Neural cell (in vitro differentiated cells): ENCODE measurements at regions not wholly inside any gene's neighbourhood (a gene's known extent, or its start where the extent isn't known, plus 50 kb on each side); places are given as distances from the start of the nearest gene placed in this dataset.

Source experiments
- H2AFZ ChIP-seq: fragments of 200-600, 300-800 bp; sonication (generic), shearing (Covaris generic); 2 replicates; pipeline ENCODE4 v1.6.0; 2014; ENCODE audit warnings: low read depth, mild to moderate bottlenecking, antibody characterized with exemption, low read length, moderate library complexity
- H3F3A ChIP-seq: fragments of 200-600 bp; shearing (Covaris generic); 2 replicates; pipeline ENCODE4 v1.6.1; 2016; ENCODE audit warnings: mild to moderate bottlenecking, moderate library complexity, mixed read lengths, antibody characterized with exemption, low read length; ENCODE audit not compliant: insufficient read depth, poor library complexity, severe bottlenecking
- H3K27ac ChIP-seq: fragments of 200-600, 300-800 bp; sonication (generic), shearing (Covaris generic); 2 replicates; pipeline ENCODE4 v1.5.1; 2014; ENCODE audit warnings: mild to moderate bottlenecking, low read length, moderate library complexity
- H3K27me3 ChIP-seq: fragments of 300-800, 200-600 bp; sonication (generic), shearing (Covaris generic); 2 replicates; pipeline ENCODE4 v1.6.0; 2014; ENCODE audit warnings: mild to moderate bottlenecking, low read depth, low read length, moderate library complexity; ENCODE audit not compliant: insufficient read depth
- H3K36me3 ChIP-seq: fragments of 300-800, 200-600 bp; sonication (generic), shearing (Covaris generic); 2 replicates; pipeline ENCODE4 v1.5.1; 2014; ENCODE audit warnings: mild to moderate bottlenecking, antibody characterized with exemption, low read length, moderate library complexity; ENCODE audit not compliant: insufficient read depth
- H3K4me2 ChIP-seq: fragments of 300-800, 200-600 bp; sonication (generic), shearing (Covaris generic); 2 replicates; pipeline ENCODE4 v1.6.0; 2014; ENCODE audit warnings: mild to moderate bottlenecking, low read length
- H3K4me3 ChIP-seq: fragments of 300-800, 200-600 bp; sonication (generic), shearing (Covaris generic); 2 replicates; pipeline ENCODE4 v1.5.1; 2014; ENCODE audit warnings: mild to moderate bottlenecking, low read length, moderate library complexity
- H3K79me2 ChIP-seq: fragments of 200-600 bp; shearing (Covaris generic); replicated peaks from 2 replicates; pipeline ENCODE4 v1.6.0; 2014; ENCODE audit warnings: mild to moderate bottlenecking, low read length, moderate library complexity; ENCODE audit not compliant: insufficient read depth
- H3K9ac ChIP-seq: fragments of 300-800, 200-600 bp; sonication (generic), shearing (Covaris generic); 2 replicates; pipeline ENCODE4 v1.6.1; 2016; ENCODE audit warnings: mild to moderate bottlenecking, low read length, mixed read lengths
- H3K9me2 ChIP-seq: fragments of 200-600 bp; shearing (Covaris generic); 2 replicates; pipeline ENCODE4 v1.6.1; 2016; ENCODE audit warnings: mild to moderate bottlenecking, low read length, mixed read lengths; ENCODE audit not compliant: insufficient read depth
- H3K9me3 ChIP-seq: fragments of 200-600, 300-800 bp; sonication (generic), shearing (Covaris generic); 2 replicates; pipeline ENCODE4 v1.6.1; 2016; ENCODE audit warnings: mild to moderate bottlenecking, mixed run types, low read length, moderate library complexity, mixed read lengths
- H4K20me1 ChIP-seq: fragments of 200-600 bp; shearing (Covaris generic); 2 replicates; pipeline ENCODE4 v1.6.1; 2016; ENCODE audit warnings: mild to moderate bottlenecking, mixed run types; ENCODE audit not compliant: insufficient read depth
- CTCF ChIP-seq: fragments of 450-650 bp; IDR thresholded peaks from 2 replicates; pipeline ENCODE4 v1.5.1; 2014; ENCODE audit warnings: antibody characterized with exemption, mild to moderate bottlenecking, moderate library complexity; ENCODE audit not compliant: poor library complexity, severe bottlenecking
- EP300 ChIP-seq: fragments of 450-650 bp; conservative IDR thresholded peaks from 2 replicates; pipeline ENCODE4 v1.6.1; 2014; ENCODE audit warnings: antibody characterized with exemption, mild to moderate bottlenecking, moderate library complexity; ENCODE audit not compliant: poor library complexity, severe bottlenecking
- EZH2 ChIP-seq: fragments of 200-600, 300-800 bp; shearing (Covaris generic), sonication (generic); IDR thresholded peaks from 2 replicates; pipeline ENCODE4 v1.6.1; 2014; ENCODE audit warnings: antibody characterized with exemption, low read length, borderline replicate concordance, mild to moderate bottlenecking; ENCODE audit not compliant: insufficient read depth, poor library complexity, severe bottlenecking
- MXI1 ChIP-seq: fragments of 450-650 bp; conservative IDR thresholded peaks from 2 replicates; pipeline ENCODE4 v1.6.1; 2014; ENCODE audit warnings: antibody characterized with exemption, mild to moderate bottlenecking; ENCODE audit not compliant: poor library complexity, severe bottlenecking
- POLR2AphosphoS5 ChIP-seq: IDR thresholded peaks from 2 replicates; pipeline ENCODE4 v1.6.1; 2012
- RAD21 ChIP-seq: fragments of 450-650 bp; conservative IDR thresholded peaks from 2 replicates; pipeline ENCODE4 v1.6.1; 2014; ENCODE audit warnings: antibody characterized with exemption, mild to moderate bottlenecking, moderate library complexity
- REST ChIP-seq: IDR thresholded peaks from 2 replicates; pipeline ENCODE4 v1.6.1; 2012; ENCODE audit warnings: borderline replicate concordance
- SMC3 ChIP-seq: fragments of 450-650 bp; conservative IDR thresholded peaks from 2 replicates; pipeline ENCODE4 v1.6.1; 2014; ENCODE audit warnings: antibody characterized with exemption, mild to moderate bottlenecking, moderate library complexity; ENCODE audit not compliant: poor library complexity
- TAF1 ChIP-seq: IDR thresholded peaks from 2 replicates; pipeline ENCODE4 v1.6.1; 2012; ENCODE audit warnings: low read depth

- Histone ChIP-seq H3K4me3 (no peak overlapping the region), H3K9me2 (no peaks in the 10 kb centered on the region), H3K27ac (no peak overlapping the region), H4K20me1 (no peaks in the 10 kb centered on the region), H2AFZ (no peak overlapping the region), H3K27me3 (no peaks in the 10 kb centered on the region), H3K9ac (no peak overlapping the region), H3K36me3 (no peaks in the 10 kb centered on the region), H3K9me3 (no peaks in the 10 kb centered on the region), H3K4me2 (no peak overlapping the region), H3F3A (no peaks in the 10 kb centered on the region), H3K79me2 (no peaks in the 10 kb centered on the region)
- TF ChIP-seq EP300 (no peak), TAF1 (no peak), POLR2AphosphoS5 (no peak)
Observed at GRCh38 chr20:60257671-60258070, 299.4 kb downstream of the CDH26 start.

GRCh38 chr20:60258255-60258863 is 300.1 kb downstream of the CDH26 start:
- Histone ChIP-seq H4K20me1 (no peaks in the 10 kb centered on the region), H3K9me3 (no peaks in the 10 kb centered on the region)

More at GRCh38 chr20:60258255-60258863, 300.1 kb downstream of the CDH26 start:
- Histone ChIP-seq H3K9ac (no peak overlapping the region), H3K79me2 (no peaks in the 10 kb centered on the region), H3K9me2 (no peaks in the 10 kb centered on the region), H3K36me3 (no peaks in the 10 kb centered on the region), H3K27ac (no peak overlapping the region), H3K4me2 (no peak overlapping the region), H3F3A (no peaks in the 10 kb centered on the region), H2AFZ (no peak overlapping the region), H3K4me3 (no peak overlapping the region), H3K27me3 (no peaks in the 10 kb centered on the region)
- TF ChIP-seq SMC3 (no peak), REST (no peak), EP300 (no peak), TAF1 (no peak), RAD21 (no peak), EZH2 (no peak), CTCF (no peak), POLR2AphosphoS5 (no peak), MXI1 (no peak)
